ENCODE measurements at regions not wholly inside any gene's neighbourhood (a gene's known extent, or its start where the extent isn't known, plus 50 kb on each side); places are given as distances from the start of the nearest gene placed in this dataset.

DNA sequence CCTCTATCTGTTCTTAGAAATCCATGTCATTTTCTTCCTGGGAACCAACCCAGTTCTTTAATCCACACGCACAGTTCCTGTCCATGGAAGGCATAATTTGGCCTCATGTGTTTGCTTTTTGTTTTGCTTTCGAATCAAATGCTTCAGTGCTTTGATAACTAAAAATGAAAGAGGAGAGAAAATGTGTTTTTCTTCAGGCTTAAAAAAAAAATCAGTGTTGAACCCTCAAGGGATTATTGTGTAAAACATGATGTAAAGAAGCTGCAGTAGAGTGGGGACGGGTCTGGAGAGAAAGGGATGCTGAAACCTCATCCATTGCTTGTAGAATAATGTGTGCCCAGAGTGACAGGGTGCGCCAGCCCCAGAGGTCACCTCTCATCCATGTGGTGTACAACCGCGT is 197.5 kb upstream of the JARID2 start:
- ATAC-seq = peak; percentile 79
- no peak overlapping the region for H3K4me3 ChIP-seq
- no peaks in the 10 kb centered on the region for H3K27me3 ChIP-seq (replicated peaks in 1 of 2; ENCODE audit: control insufficient read depth in 2 of 2, insufficient read depth in 2 of 2, low read length in 1 of 2)
- 48% methylated on average over 6 of the region's 6 CpGs for WGBS (ENCODE audit: insufficient coverage, insufficient replicate concordance, low lambda C conversion rate, missing lambda C conversion rate)
- DNase-seq (ENCODE audit: low read depth, low spot score) = peak; percentile 35
- H3K36me3 ChIP-seq (ENCODE audit: control insufficient read depth in 2 of 2, insufficient read depth in 2 of 2, low read length in 1 of 2) = no peaks in the 10 kb centered on the region
- peak overlapping the region; percentile 42 for H3K27ac ChIP-seq (ENCODE audit: control insufficient read depth, insufficient read depth)
- ChIA-PET RAD21 (ENCODE audit: unreplicated experiment) (no interaction called here), POLR2A (interaction anchor here (0.6 kb wide), 1 partner anchor 200 kb away, joined by 3 read pairs; no protein-coding TSS in a partner anchor), SMC1A (ENCODE audit: uncharacterized antibody, unreplicated experiment) (interaction anchor here (0.8 to 1.0 kb wide), 3 partner anchors 9 to 264 kb away, joined by 3 to 4 read pairs (median 3); no protein-coding TSS in a partner anchor), CTCF (no interaction called here)
- peak; percentile 54 for FAIRE-seq
- intact Hi-C loops (cut with micrococcal nuclease; ENCODE audit: unreplicated experiment) (no loop called here), in situ Hi-C loops (cut with MboI) (no loop called here)
- no peak overlapping the region for H3K9ac ChIP-seq (ENCODE audit: control insufficient read depth, insufficient read depth, low read length)
- H4K20me1 ChIP-seq (ENCODE audit: control insufficient read depth, insufficient read depth) = no peaks in the 10 kb centered on the region
- H3K4me1 ChIP-seq (ENCODE audit: control insufficient read depth, insufficient read depth, low read length) = peaks cover 8% of the 10 kb centered on the region
- BruUV-seq (replicated peaks) = no TSS peak
- H2AFZ ChIP-seq (ENCODE audit: control insufficient read depth, low read depth, low read length) = peak overlapping the region; percentile 95
- H3K9me3 ChIP-seq (replicated peaks; ENCODE audit: control insufficient read depth, insufficient read depth, low read length) = no peaks in the 10 kb centered on the region
- no peaks in the 10 kb centered on the region for H3K79me2 ChIP-seq (ENCODE audit: control insufficient read depth, insufficient read depth, low read length)
- peak overlapping the region; percentile 79 for H3K4me2 ChIP-seq (ENCODE audit: control insufficient read depth, insufficient read depth)
- TF ChIP-seq MEF2B (IDR thresholded peaks at IDR 0.05; ENCODE audit: partially characterized antibody, poor library complexity, severe bottlenecking) = peak; percentile 79
- no peak for TF ChIP-seq KAT2A (conservative IDR thresholded peaks at IDR 0.05; ENCODE audit: control insufficient read depth, low read depth, low read length)
- no peak for TF ChIP-seq FOXK2 (IDR thresholded peaks at IDR 0.05)
- no peak for TF ChIP-seq POU2F2 (IDR thresholded peaks at IDR 0.05; ENCODE audit: borderline replicate concordance, low read depth, low read length)
- peak in 1 of 2 experiments; percentile 39; a peak in 2 of 4 replicates for TF ChIP-seq IKZF2 (IDR thresholded peaks at IDR 0.05)
- TF ChIP-seq HCFC1 (IDR thresholded peaks at IDR 0.05; ENCODE audit: low read length) = no peak
- no peak for TF ChIP-seq ESRRA (IDR thresholded peaks at IDR 0.05; ENCODE audit: low read length)
- TF ChIP-seq IKZF1 (conservative IDR thresholded peaks at IDR 0.05) = peak; percentile 31; the same call in 1 of the 2 replicates
- TF ChIP-seq SP1 (IDR thresholded peaks at IDR 0.05; ENCODE audit: low read depth, low read length) = no peak
- no peak for TF ChIP-seq ZZZ3 (IDR thresholded peaks at IDR 0.05; ENCODE audit: control insufficient read depth, insufficient read length, low read depth)
- TF ChIP-seq ATF7 (IDR thresholded peaks at IDR 0.05; ENCODE audit: low read depth) = peak; percentile 52
- TF ChIP-seq ZNF24 (IDR thresholded peaks at IDR 0.05) = no peak
- no peak for TF ChIP-seq USF1 (IDR thresholded peaks at IDR 0.05; ENCODE audit: borderline replicate concordance, extremely low read length, insufficient read depth, low read depth, low read length)
- TF ChIP-seq GABPA (IDR thresholded peaks at IDR 0.05; ENCODE audit: low read depth) = no peak
- TF ChIP-seq TCF12 (IDR thresholded peaks at IDR 0.05; ENCODE audit: low read depth, low read length) = no peak
- TF ChIP-seq JUNB (IDR thresholded peaks at IDR 0.05) = peak; percentile 56
- TF ChIP-seq RCOR1 (conservative IDR thresholded peaks at IDR 0.05; ENCODE audit: low read depth, low read length) = no peak
- TF ChIP-seq TAF1 (IDR thresholded peaks at IDR 0.05; ENCODE audit: borderline replicate concordance, low read depth, low read length) = no peak
- TF ChIP-seq SREBF2 (IDR thresholded peaks at IDR 0.05; ENCODE audit: low read length) = no peak
- TF ChIP-seq BCLAF1 (IDR thresholded peaks at IDR 0.05) = no peak
- TF ChIP-seq EP300 (IDR thresholded peaks at IDR 0.05; ENCODE audit: borderline replicate concordance in 1 of 2, control insufficient read depth in 1 of 2, low read depth in 2 of 2, low read length in 2 of 2) = no peak
- TF ChIP-seq FOS (IDR thresholded peaks at IDR 0.05; ENCODE audit: borderline replicate concordance, extremely low read depth, insufficient read length) = no peak
- peak; percentile 65; the same call in 1 of the 2 replicates for TF ChIP-seq ZNF384 (IDR thresholded peaks at IDR 0.05; ENCODE audit: borderline replicate concordance, low read depth, low read length)

All from GM12878 (cell line).